ENCODE measurements at regions not wholly inside any gene's neighbourhood (a gene's known extent, or its start where the extent isn't known, plus 50 kb on each side); places are given as distances from the start of the nearest gene placed in this dataset.
"Not testable (repeated sequence)": the region's sequence is repeated elsewhere in the genome, so short reads cannot be mapped to it uniquely, and the experiment has no call there.

DNA sequence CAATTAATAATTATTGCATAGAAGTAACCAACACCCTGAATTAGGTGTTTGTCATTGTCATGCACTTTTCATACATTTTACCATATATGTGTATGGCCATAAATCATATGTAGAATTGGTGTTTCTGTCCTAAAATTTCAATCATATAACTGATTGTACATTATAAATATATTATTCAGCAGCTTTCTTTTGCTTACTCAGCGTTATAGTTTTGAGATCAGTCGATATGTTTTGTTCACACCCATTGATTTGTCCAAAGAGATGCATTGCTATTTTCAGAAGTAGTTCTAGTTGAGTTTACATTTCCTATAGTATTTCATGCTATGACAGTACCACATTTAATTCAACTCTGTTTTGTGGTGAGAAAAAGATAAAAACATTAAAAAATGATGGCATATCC is 50.5 kb upstream of the PARP4 start:
- intact Hi-C loops (cut with DNase I), result no loop called here

DNA sequence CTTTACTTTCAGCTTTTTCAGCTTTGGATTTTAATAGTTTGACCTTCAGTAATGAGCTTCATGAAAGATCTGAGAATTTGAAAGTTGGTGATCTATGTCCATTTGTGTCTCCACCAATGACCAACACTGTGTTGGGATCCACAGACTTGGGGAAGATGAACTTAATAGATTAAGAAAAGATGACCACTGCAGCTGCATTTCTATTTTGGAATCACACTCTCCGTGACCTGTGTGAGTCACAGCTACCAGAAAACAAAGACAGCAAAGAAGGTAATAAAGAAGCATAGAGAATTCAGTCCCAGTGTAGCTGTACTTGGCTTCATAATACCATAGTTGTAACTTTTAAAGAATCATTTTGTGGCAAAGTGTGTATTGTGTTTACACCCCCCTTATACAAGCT is 51.4 kb upstream of the PARP4 start:
- intact Hi-C loops (cut with DNase I); DNase-seq: not testable (repeated sequence)

More for the DNA sequence above, 50.5 kb upstream of the PARP4 start:
- DNase-seq, result no peak

DNA sequence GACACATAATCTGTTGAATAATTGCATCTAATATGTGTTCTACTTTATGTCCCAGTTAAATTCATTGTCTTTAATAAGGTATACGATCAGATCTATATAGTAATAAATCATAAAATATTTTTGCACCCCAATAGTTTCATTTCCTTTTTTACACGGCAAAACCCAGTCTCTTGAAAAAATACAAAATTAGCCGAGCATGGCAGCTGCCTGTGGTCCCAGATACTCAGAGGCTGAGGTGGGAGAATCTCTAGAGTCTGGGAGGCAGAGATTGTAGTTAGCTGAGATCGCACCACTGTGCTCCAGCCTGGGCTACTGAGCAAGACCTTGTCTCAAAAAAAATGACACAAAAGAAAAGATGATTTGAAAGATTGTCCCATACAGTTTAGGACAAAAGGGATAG is 52.3 kb upstream of the PARP4 start:
- no peak for DNase-seq
- intact Hi-C loops (cut with DNase I), result no loop called here

GRCh38 chr13:24567593-24567992 is 55.0 kb upstream of the PARP4 start:
- intact Hi-C loops (cut with DNase I); DNase-seq: not testable (repeated sequence)

GRCh38 chr13:24574847-24575246 is 62.3 kb upstream of the PARP4 start:
- DNase-seq, result no peak
- intact Hi-C loops (cut with DNase I), result no loop called here

- intact Hi-C loops (cut with DNase I), result not testable (repeated sequence)
- peak in 2 of 42 donors; percentile 1 for DNase-seq
Measured at GRCh38 chr13:24580315-24580714, 67.7 kb upstream of the PARP4 start.

DNA sequence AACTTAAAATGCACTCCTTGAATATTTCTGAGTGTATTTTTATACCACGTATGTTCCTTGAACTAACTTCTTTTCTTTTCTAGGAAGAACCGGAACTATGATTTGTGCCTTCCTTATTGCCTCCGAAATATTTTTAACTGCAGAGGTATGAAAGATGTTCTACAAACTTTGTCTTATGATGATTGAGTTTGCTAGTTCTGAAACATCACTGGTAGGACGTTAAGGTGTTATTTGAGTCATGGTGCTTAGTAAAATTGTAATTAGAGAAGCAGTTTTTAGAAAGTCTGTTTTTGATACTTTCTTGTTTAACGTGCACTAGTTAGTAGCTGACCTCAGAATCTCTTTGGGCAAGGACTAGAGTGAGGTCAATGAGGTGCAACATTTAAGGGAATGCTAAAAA is 69.0 kb upstream of the PARP4 start:
- DNase-seq; intact Hi-C loops (cut with DNase I): not testable (repeated sequence)

GRCh38 chr13:24591697-24592096 is 79.1 kb upstream of the PARP4 start:
- intact Hi-C loops (cut with DNase I), result not testable (repeated sequence)

GRCh38 chr13:24597906-24598670 is 82.1 kb upstream of the ATP12A start:
- DNase-seq; intact Hi-C loops (cut with DNase I): not testable (repeated sequence)

More at GRCh38 chr13:24591697-24592096, 79.1 kb upstream of the PARP4 start:
- DNase-seq, result not testable (repeated sequence)

GRCh38 chr13:24599019-24599791 is 81.0 kb upstream of the ATP12A start:
- DNase-seq; intact Hi-C loops (cut with DNase I): not testable (repeated sequence)

- intact Hi-C loops (cut with DNase I), result no loop called here
- DNase-seq, result no peak
Measured at GRCh38 chr13:24605923-24606372, 74.3 kb upstream of the ATP12A start.

GRCh38 chr13:24606486-24607170 is 73.6 kb upstream of the ATP12A start:
- intact Hi-C loops (cut with DNase I), result no loop called here
- no peak for DNase-seq

GRCh38 chr13:24610956-24611355 is 69.3 kb upstream of the ATP12A start:
- DNase-seq, result no peak
- intact Hi-C loops (cut with DNase I), result no loop called here

GRCh38 chr13:24612726-24613125 is 67.5 kb upstream of the ATP12A start:
- DNase-seq, result no peak
- intact Hi-C loops (cut with DNase I), result no loop called here

DNA sequence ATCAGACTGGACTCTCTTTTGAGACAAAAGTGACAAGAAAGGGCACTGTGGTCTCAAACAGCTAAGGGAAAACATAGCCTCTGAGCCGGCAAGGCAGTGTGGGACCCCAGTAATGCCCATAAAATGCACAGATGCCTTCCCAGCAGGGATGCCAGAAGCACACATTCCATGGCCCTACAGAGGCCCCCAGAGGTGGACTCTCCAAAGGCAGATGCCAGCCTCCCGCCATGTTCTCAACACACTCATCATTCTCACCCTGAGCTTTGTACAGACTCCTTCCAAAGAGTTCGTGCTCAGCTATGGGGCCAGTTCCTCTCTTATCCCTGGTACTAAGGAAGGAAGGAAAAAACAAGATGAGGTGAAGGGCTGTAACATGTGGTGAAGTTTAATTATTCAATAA is 67.1 kb upstream of the ATP12A start:
- intact Hi-C loops (cut with DNase I), result no loop called here
- no peak for DNase-seq

DNA sequence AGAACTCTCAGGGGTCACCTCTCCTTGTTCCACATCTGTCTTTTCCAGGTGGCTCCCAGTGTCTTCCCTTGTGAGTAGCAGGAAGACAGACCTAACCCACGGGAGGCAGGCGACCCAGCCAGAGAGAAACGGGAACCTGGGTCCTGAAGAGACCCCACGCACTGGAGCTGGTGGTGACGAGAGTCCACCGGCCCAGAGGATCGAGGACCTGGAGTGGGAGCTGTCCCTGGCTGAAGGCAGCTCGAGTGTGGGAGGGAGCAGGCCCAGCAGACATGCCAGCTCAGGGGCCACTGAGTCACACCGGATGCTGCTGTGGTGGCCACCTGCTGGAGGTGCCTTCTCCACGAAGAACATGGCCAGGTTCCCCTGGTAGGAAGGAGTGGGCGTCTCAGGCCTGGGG is 66.5 kb upstream of the ATP12A start:
- no peak for DNase-seq
- intact Hi-C loops (cut with DNase I), result no loop called here

GRCh38 chr13:24614306-24615080 is 65.7 kb upstream of the ATP12A start:
- peak in 2 of 42 donors; percentile 26 to 39 for DNase-seq
- intact Hi-C loops (cut with DNase I), result no loop called here

DNA sequence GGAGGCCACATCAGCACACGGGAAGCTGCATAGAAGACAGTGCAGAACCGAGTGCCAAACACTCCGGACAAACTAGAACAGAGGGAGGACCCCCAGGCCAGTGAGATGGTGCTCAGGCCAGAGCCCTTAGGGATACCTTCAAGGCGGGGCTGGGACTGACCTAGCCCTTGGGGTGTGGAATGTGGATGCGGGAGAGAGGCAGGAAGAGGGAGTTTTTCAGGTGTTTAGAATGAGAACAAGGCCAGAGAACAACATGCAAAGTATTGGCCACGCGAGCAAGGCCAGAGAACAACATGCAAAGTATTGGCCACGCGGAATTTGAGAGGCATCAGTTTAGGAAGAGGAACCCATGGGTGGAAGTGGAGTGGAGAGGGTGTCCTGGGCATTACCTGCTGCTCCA is 65.1 kb upstream of the ATP12A start:
- intact Hi-C loops (cut with DNase I), result no loop called here

DNA sequence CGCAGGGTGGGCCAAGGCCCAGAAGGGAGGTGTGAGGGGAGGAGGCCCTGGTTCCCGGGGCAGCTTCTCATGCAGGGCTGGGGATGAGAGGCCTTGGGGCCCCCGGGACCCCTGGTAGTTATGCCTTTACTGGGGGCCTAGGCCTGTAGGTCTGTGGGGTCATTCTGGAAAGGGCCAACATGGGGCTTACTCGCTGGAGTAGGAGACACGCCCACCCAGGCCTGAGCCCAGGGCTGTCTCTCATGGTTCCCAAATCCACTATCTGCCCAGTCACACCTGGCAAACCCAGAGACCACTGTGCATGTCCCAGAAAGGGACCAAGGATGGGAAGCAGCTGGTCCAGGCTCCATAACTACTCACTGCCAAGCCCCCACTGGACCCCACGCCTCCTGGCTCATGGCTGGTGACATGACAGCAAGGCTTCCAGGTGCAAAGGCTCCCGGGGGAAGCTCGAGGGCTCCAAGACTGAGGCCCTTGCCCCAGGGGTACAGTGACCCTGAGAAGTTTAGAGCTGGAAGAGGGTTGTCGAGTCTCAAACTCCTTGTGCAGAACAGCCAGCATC is 64.2 kb upstream of the ATP12A start:
- intact Hi-C loops (cut with DNase I), result no loop called here
- no peak for DNase-seq

More for the DNA sequence above, 65.1 kb upstream of the ATP12A start:
- DNase-seq, result no peak

All from head of caudate nucleus (tissue), 42 donors.